Transverse colon (tissue), 4 donors: ENCODE measurements at regions not wholly inside any gene's neighbourhood (a gene's known extent, or its start where the extent isn't known, plus 50 kb on each side); places are given as distances from the start of the nearest gene placed in this dataset.

Experiments
- POLR2A ChIP-seq: fragments of 450-650 bp; IDR thresholded peaks from one replicate; pipeline ENCODE4 v1.6.1; 2016; ENCODE audit warnings: antibody characterized with exemption, mild to moderate bottlenecking, moderate library complexity
- POLR2AphosphoS5 ChIP-seq, 3 donors: sonication (generic); formaldehyde crosslinking; IDR thresholded peaks; one replicate each; pipeline ENCODE4 v1.6.1; 2016; ENCODE audit warnings: antibody characterized with exemption in 3 of 3
- TF ChIP-seq, protein P1 (sequence below), 5 experiments: fragments of 200-600 bp in 3 of 5; fragments of 450-650 bp in 2 of 5; sonication (generic) in 3 of 5; IDR thresholded peaks; 1 replicate in 2 of 5; 2 replicates in 3 of 5; pipeline ENCODE4 v1.5.1; 2016 to 2017; ENCODE audit warnings: antibody characterized with exemption in 5 of 5, inconsistent platforms in 3 of 5, mild to moderate bottlenecking in 2 of 5, moderate library complexity in 1 of 5

DNA sequence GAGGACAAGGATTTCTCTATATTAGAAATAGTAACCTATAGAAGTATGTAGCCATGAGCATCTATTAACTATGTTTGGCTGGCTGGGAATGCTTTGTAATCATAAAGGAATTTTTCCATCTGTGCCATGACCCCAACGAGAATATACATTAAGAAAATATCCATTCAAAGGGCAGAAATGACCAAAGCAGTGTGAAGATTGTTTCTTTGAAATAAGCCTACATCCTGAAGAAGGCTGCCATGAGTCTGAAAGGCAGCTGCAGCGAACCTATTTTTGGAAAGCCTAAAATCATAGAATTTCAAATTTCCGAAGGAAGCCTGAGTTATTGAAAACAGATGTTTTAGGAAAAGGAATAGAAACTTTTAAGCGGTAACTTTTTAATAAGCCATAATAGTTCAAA, 244.2 kb upstream of the FOXK1 start:
- TF ChIP-seq, protein P1, sequence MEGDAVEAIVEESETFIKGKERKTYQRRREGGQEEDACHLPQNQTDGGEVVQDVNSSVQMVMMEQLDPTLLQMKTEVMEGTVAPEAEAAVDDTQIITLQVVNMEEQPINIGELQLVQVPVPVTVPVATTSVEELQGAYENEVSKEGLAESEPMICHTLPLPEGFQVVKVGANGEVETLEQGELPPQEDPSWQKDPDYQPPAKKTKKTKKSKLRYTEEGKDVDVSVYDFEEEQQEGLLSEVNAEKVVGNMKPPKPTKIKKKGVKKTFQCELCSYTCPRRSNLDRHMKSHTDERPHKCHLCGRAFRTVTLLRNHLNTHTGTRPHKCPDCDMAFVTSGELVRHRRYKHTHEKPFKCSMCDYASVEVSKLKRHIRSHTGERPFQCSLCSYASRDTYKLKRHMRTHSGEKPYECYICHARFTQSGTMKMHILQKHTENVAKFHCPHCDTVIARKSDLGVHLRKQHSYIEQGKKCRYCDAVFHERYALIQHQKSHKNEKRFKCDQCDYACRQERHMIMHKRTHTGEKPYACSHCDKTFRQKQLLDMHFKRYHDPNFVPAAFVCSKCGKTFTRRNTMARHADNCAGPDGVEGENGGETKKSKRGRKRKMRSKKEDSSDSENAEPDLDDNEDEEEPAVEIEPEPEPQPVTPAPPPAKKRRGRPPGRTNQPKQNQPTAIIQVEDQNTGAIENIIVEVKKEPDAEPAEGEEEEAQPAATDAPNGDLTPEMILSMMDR (IDR thresholded peaks at IDR 0.05): no peak
- TF ChIP-seq POLR2A: no peak
- TF ChIP-seq POLR2AphosphoS5 (IDR thresholded peaks at IDR 0.05): no peak
